ENCODE measurements at regions not wholly inside any gene's neighbourhood (a gene's known extent, or its start where the extent isn't known, plus 50 kb on each side); places are given as distances from the start of the nearest gene placed in this dataset.

GRCh38 chr3:109532257-109533216 lies 195.2 kb upstream of the DPPA4 start:
- ATAC-seq = peak; percentile 49
- intact Hi-C loops (cut with DNase I) = no loop called here

GRCh38 chr3:109545746-109546145 lies 208.4 kb upstream of the DPPA4 start:
- DNase-seq (ENCODE audit: low spot score) (no peak), ATAC-seq (no peak)
- intact Hi-C loops (cut with DNase I) = no loop called here

More at GRCh38 chr3:109532257-109533216, 195.2 kb upstream of the DPPA4 start:
- DNase-seq (ENCODE audit: low spot score) = no peak

GRCh38 chr3:109548192-109548938 lies 211.0 kb upstream of the DPPA4 start:
- intact Hi-C loops (cut with DNase I) = no loop called here
- no peak for ATAC-seq
- DNase-seq (ENCODE audit: low spot score) = no peak

GRCh38 chr3:109553591-109554371 lies 216.4 kb upstream of the DPPA4 start:
- DNase-seq (ENCODE audit: low spot score) (no peak), ATAC-seq (no peak)
- intact Hi-C loops (cut with DNase I) = no loop called here

GRCh38 chr3:109559389-109559788 lies 222.0 kb upstream of the DPPA4 start:
- DNase-seq (ENCODE audit: low spot score) = no peak
- intact Hi-C loops (cut with DNase I) = no loop called here
- ATAC-seq = no peak

- DNase-seq (ENCODE audit: low spot score) (no peak), ATAC-seq (no peak)
- intact Hi-C loops (cut with DNase I) = no loop called here
These were observed 225.8 kb upstream of the DPPA4 start for GRCh38 chr3:109563149-109563548.

- ATAC-seq = no peak
- no peak for DNase-seq (ENCODE audit: low spot score)
- intact Hi-C loops (cut with DNase I) = no loop called here
These were observed 231.9 kb upstream of the DPPA4 start for GRCh38 chr3:109569135-109569846.

GRCh38 chr3:109570408-109570807 lies 233.1 kb upstream of the DPPA4 start:
- ATAC-seq (no peak), DNase-seq (ENCODE audit: low spot score) (no peak)
- intact Hi-C loops (cut with DNase I) = no loop called here

GRCh38 chr3:109572301-109572700 lies 235.0 kb upstream of the DPPA4 start:
- intact Hi-C loops (cut with DNase I) = no loop called here
- DNase-seq (ENCODE audit: low spot score) (no peak), ATAC-seq (no peak)

- no peak for DNase-seq (ENCODE audit: low spot score)
- intact Hi-C loops (cut with DNase I) = no loop called here
- no peak for ATAC-seq
These were observed 259.6 kb upstream of the DPPA4 start for GRCh38 chr3:109596991-109597390.

GRCh38 chr3:109597444-109597843 lies 260.1 kb upstream of the DPPA4 start:
- no peak for ATAC-seq
- intact Hi-C loops (cut with DNase I) = no loop called here
- DNase-seq (ENCODE audit: low spot score) = no peak

GRCh38 chr3:109607897-109608296 lies 270.6 kb upstream of the DPPA4 start:
- DNase-seq (ENCODE audit: low spot score) (no peak), ATAC-seq (no peak)
- intact Hi-C loops (cut with DNase I) = no loop called here

GRCh38 chr3:109608574-109608973 lies 271.2 kb upstream of the DPPA4 start:
- no peak for ATAC-seq
- DNase-seq (ENCODE audit: low spot score) = no peak
- intact Hi-C loops (cut with DNase I) = no loop called here

GRCh38 chr3:109618766-109619378 lies 281.5 kb upstream of the DPPA4 start:
- intact Hi-C loops (cut with DNase I) = no loop called here
- no peak for DNase-seq (ENCODE audit: low spot score)
- no peak for ATAC-seq

- intact Hi-C loops (cut with DNase I) = no loop called here
These were observed 294.6 kb upstream of the DPPA4 start for GRCh38 chr3:109631897-109632296.

GRCh38 chr3:109640146-109640652 lies 302.9 kb upstream of the DPPA4 start:
- intact Hi-C loops (cut with DNase I) = no loop called here
- ATAC-seq (no peak), DNase-seq (ENCODE audit: low spot score) (no peak)

More at GRCh38 chr3:109631897-109632296, 294.6 kb upstream of the DPPA4 start:
- no peak for DNase-seq (ENCODE audit: low spot score)
- ATAC-seq = no peak

- intact Hi-C loops (cut with DNase I) = no loop called here
- ATAC-seq = no peak
- DNase-seq (ENCODE audit: low spot score) = no peak
These were observed 304.7 kb upstream of the DPPA4 start for GRCh38 chr3:109642025-109642424.

- ATAC-seq (no peak), DNase-seq (ENCODE audit: low spot score) (no peak)
- intact Hi-C loops (cut with DNase I) = no loop called here
These were observed 306.2 kb upstream of the DPPA4 start for GRCh38 chr3:109643590-109643989.
